ENCODE measurements at regions not wholly inside any gene's neighbourhood (a gene's known extent, or its start where the extent isn't known, plus 50 kb on each side); places are given as distances from the start of the nearest gene placed in this dataset.
"Not testable (repeated sequence)": the region's sequence is repeated elsewhere in the genome, so short reads cannot be mapped to it uniquely, and the experiment has no call there.

DNA sequence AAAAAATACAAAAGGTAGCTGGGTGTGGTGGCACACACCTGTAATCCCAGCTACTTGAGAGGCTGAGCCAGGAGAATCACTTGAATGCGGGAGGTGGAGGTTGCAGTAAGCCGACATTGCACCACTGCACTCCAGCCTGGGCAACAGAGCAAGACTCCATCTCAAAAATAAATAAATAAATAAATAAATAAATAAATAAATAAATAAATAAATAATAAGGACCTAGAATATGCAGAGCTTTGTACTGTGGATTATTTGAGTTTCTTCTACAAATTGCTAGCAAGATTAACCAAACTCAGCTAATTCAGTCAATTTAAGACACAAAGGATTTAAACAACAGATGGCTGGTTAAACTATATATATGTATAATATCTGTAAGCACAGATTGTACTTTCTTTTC, 322.5 kb upstream of the ARPP21 start:
- TF ChIP-seq TCF7 (IDR thresholded peaks at IDR 0.05; ENCODE audit: borderline replicate concordance); CTCF (IDR thresholded peaks at IDR 0.05 in 2 of 3, conservative IDR thresholded peaks at IDR 0.05 in 1 of 3; ENCODE audit: control insufficient read depth in 2 of 3, extremely low read depth in 1 of 3, insufficient read depth in 1 of 3, low read depth in 3 of 3, low read length in 3 of 3); RFX5 (IDR thresholded peaks at IDR 0.05; ENCODE audit: low read depth, low read length); EZH2 (IDR thresholded peaks at IDR 0.05; ENCODE audit: borderline replicate concordance, control insufficient read depth, low read depth, low read length); STAT1 (conservative IDR thresholded peaks at IDR 0.05): not testable (repeated sequence)
